GM23338 (cell line): ENCODE measurements at regions not wholly inside any gene's neighbourhood (a gene's known extent, or its start where the extent isn't known, plus 50 kb on each side); places are given as distances from the start of the nearest gene placed in this dataset.

Experiments
- ATAC-seq: fragments of 200-7000 bp; cut with Tn5 transposase; 3 replicates; pipeline ENCODE4 v1.9.1; 2020
- DNase-seq: peaks from one replicate; pipeline ENCODE4 v3.0.0-alpha.2; 2015; ENCODE audit warnings: low spot score
- H2AFZ ChIP-seq: fragments of 200-600 bp; sonication (generic); 2 replicates; pipeline ENCODE4 v1.8.0; 2016; ENCODE audit warnings: antibody characterized with exemption, mild to moderate bottlenecking, moderate library complexity
- H3F3A ChIP-seq: fragments of 200-600 bp; sonication (generic); replicated peaks from 2 replicates; pipeline ENCODE4 v1.8.0; 2017; ENCODE audit warnings: antibody characterized with exemption, mixed run types, low read depth
- H3K27ac ChIP-seq: fragments of 200-600 bp; sonication (generic); 2 replicates; pipeline ENCODE4 v1.6.1; 2016; ENCODE audit warnings: low read depth
- H3K27me3 ChIP-seq: fragments of 200-600 bp; sonication (generic); 2 replicates; pipeline ENCODE4 v1.8.0; 2016; ENCODE audit warnings: mild to moderate bottlenecking, mixed run types, moderate library complexity; ENCODE audit not compliant: insufficient read depth
- H3K36me3 ChIP-seq: fragments of 200-600 bp; sonication (generic); 2 replicates; pipeline ENCODE4 v1.8.0; 2016; ENCODE audit warnings: mild to moderate bottlenecking; ENCODE audit not compliant: insufficient read depth
- H3K4me1 ChIP-seq: fragments of 200-600 bp; sonication (generic); 2 replicates; pipeline ENCODE4 v1.8.0; 2016; ENCODE audit warnings: mild to moderate bottlenecking, moderate library complexity; ENCODE audit not compliant: insufficient read depth
- H3K4me2 ChIP-seq: fragments of 200-600 bp; sonication (generic); 2 replicates; pipeline ENCODE4 v1.7.1; 2017; ENCODE audit warnings: mixed run types
- H3K4me3 ChIP-seq: fragments of 200-600 bp; sonication (generic); 2 replicates; pipeline ENCODE4 v1.6.1; 2016; ENCODE audit warnings: mixed run types
- H3K79me2 ChIP-seq: fragments of 200-600 bp; sonication (generic); replicated peaks from 2 replicates; pipeline ENCODE4 v1.8.0; 2017; ENCODE audit warnings: mild to moderate bottlenecking; ENCODE audit not compliant: insufficient read depth
- H3K9me2 ChIP-seq: fragments of 200-600 bp; sonication (generic); 2 replicates; pipeline ENCODE4 v1.8.0; 2017; ENCODE audit not compliant: insufficient read depth
- H4K20me1 ChIP-seq: fragments of 200-600 bp; sonication (generic); replicated peaks from 2 replicates; pipeline ENCODE4 v1.8.0; 2017; ENCODE audit warnings: mild to moderate bottlenecking; ENCODE audit not compliant: insufficient read depth
- H3K27ac Mint-ChIP-seq: 2 replicates; pipeline ENCODE4 v1.8.0; 2020; ENCODE audit warnings: inconsistent platforms, mild to moderate bottlenecking, moderate library complexity, mixed read lengths
- H3K27me3 Mint-ChIP-seq: 3 replicates; pipeline ENCODE4 v1.8.0; 2022; ENCODE audit warnings: low read depth, mild to moderate bottlenecking, moderate library complexity, mixed read lengths, inconsistent platforms; ENCODE audit not compliant: insufficient read depth, poor library complexity
- H3K36me3 Mint-ChIP-seq: 3 replicates; pipeline ENCODE4 v1.8.0; 2021; ENCODE audit warnings: low read depth, mild to moderate bottlenecking, inconsistent platforms, moderate library complexity, mixed read lengths
- H3K4me1 Mint-ChIP-seq: 3 replicates; pipeline ENCODE4 v1.8.0; 2020; ENCODE audit warnings: mild to moderate bottlenecking, inconsistent platforms, mixed read lengths
- H3K4me3 Mint-ChIP-seq: 3 replicates; pipeline ENCODE4 v1.8.0; 2021; ENCODE audit warnings: moderate library complexity, mild to moderate bottlenecking, inconsistent platforms, mixed read lengths
- H3K9me3 Mint-ChIP-seq: 3 replicates; pipeline ENCODE4 v1.8.0; 2020; ENCODE audit warnings: moderate library complexity, mild to moderate bottlenecking, inconsistent platforms, mixed read lengths
- CREB1 ChIP-seq: fragments of 250-450 bp; sonication (Bioruptor Pico); IDR thresholded peaks from 2 replicates; pipeline ENCODE4 v1.5.0; 2020; ENCODE audit warnings: low read depth, mild to moderate bottlenecking, moderate library complexity
- CTCF ChIP-seq, 2 experiments: fragments of 200-600 bp in 1 of 2; sonication (generic) in 1 of 2; conservative IDR thresholded peaks; 2 replicates each; pipeline versions ENCODE4 v1.5.1 to v1.6.1; 2016 to 2017; ENCODE audit warnings: antibody characterized with exemption in 2 of 2, low read depth in 2 of 2, mild to moderate bottlenecking in 2 of 2, moderate library complexity in 1 of 2
- ETS1 ChIP-seq: IDR thresholded peaks from 2 replicates; pipeline ENCODE4 v1.6.1; 2016; ENCODE audit warnings: antibody characterized with exemption
- EZH2 ChIP-seq: fragments of 200-600 bp; sonication (generic); IDR thresholded peaks from one replicate; pipeline ENCODE4 v1.8.0; 2017; ENCODE audit warnings: antibody characterized with exemption, mild to moderate bottlenecking, low read depth; ENCODE audit not compliant: unreplicated experiment
- EZH2phosphoT487 ChIP-seq: fragments of 200-600 bp; sonication (generic); IDR thresholded peaks from one replicate; pipeline ENCODE4 v1.8.1; 2018; ENCODE audit warnings: antibody characterized with exemption; ENCODE audit not compliant: unreplicated experiment
- JUNB ChIP-seq: IDR thresholded peaks from one replicate; pipeline ENCODE4 v1.6.1; 2016; ENCODE audit warnings: antibody characterized with exemption; ENCODE audit not compliant: unreplicated experiment
- NANOG ChIP-seq: IDR thresholded peaks from 2 replicates; pipeline ENCODE4 v1.6.1; 2016; ENCODE audit warnings: antibody characterized with exemption, borderline replicate concordance
- POLR2AphosphoS5 ChIP-seq: IDR thresholded peaks from 2 replicates; pipeline ENCODE4 v1.6.1; 2016; ENCODE audit warnings: antibody characterized with exemption, low read depth
- REST ChIP-seq: IDR thresholded peaks from one replicate; pipeline ENCODE4 v1.6.1; 2018; ENCODE audit warnings: antibody characterized with exemption; ENCODE audit not compliant: unreplicated experiment
- STAT1 ChIP-seq: IDR thresholded peaks from one replicate; pipeline ENCODE4 v1.6.1; 2016; ENCODE audit warnings: antibody characterized with exemption; ENCODE audit not compliant: unreplicated experiment
- ZNF114 ChIP-seq: fragments of 250-450 bp; sonication (Bioruptor Pico); IDR thresholded peaks from 2 replicates; pipeline ENCODE4 v1.5.0; 2020; ENCODE audit warnings: mild to moderate bottlenecking, moderate library complexity
- ZNF331 ChIP-seq: fragments of 250-450 bp; sonication (Bioruptor Pico); IDR thresholded peaks from 2 replicates; pipeline ENCODE4 v1.5.0; 2020; ENCODE audit warnings: low read depth, mild to moderate bottlenecking, moderate library complexity
- TF ChIP-seq, protein P1 (sequence below): fragments of 250-450 bp; sonication (Bioruptor Pico); IDR thresholded peaks from 2 replicates; pipeline ENCODE4 v1.5.0; 2020; ENCODE audit warnings: mild to moderate bottlenecking, moderate library complexity

- H3K4me3 ChIP-seq: no peak overlapping the region
- no peaks in the 10 kb centered on the region for H3K9me2 ChIP-seq
- no peak overlapping the region for H3K4me3 Mint-ChIP-seq
- H3K79me2 ChIP-seq: no peaks in the 10 kb centered on the region
- no peak for ATAC-seq
- no peak overlapping the region for H2AFZ ChIP-seq
- H3K4me1 ChIP-seq: no peaks in the 10 kb centered on the region
- no peaks in the 10 kb centered on the region for H4K20me1 ChIP-seq
- H3K36me3 ChIP-seq: no peaks in the 10 kb centered on the region
- H3K4me1 Mint-ChIP-seq: peaks cover 5% of the 10 kb centered on the region; the same call in 2 of the 3 replicates
- TF ChIP-seq CREB1 (CRISPR knock-in tag) (no peak), ETS1 (no peak), ZNF114 (CRISPR knock-in tag) (no peak), ZNF331 (CRISPR knock-in tag) (no peak), REST (no peak), NANOG (no peak), CTCF (conservative IDR thresholded peaks at IDR 0.05; ENCODE audit: low read depth in 2 of 2) (no peak), EZH2phosphoT487 (no peak), EZH2 (no peak), POLR2AphosphoS5 (no peak), STAT1 (no peak), JUNB (no peak)
- TF ChIP-seq, protein P1, sequence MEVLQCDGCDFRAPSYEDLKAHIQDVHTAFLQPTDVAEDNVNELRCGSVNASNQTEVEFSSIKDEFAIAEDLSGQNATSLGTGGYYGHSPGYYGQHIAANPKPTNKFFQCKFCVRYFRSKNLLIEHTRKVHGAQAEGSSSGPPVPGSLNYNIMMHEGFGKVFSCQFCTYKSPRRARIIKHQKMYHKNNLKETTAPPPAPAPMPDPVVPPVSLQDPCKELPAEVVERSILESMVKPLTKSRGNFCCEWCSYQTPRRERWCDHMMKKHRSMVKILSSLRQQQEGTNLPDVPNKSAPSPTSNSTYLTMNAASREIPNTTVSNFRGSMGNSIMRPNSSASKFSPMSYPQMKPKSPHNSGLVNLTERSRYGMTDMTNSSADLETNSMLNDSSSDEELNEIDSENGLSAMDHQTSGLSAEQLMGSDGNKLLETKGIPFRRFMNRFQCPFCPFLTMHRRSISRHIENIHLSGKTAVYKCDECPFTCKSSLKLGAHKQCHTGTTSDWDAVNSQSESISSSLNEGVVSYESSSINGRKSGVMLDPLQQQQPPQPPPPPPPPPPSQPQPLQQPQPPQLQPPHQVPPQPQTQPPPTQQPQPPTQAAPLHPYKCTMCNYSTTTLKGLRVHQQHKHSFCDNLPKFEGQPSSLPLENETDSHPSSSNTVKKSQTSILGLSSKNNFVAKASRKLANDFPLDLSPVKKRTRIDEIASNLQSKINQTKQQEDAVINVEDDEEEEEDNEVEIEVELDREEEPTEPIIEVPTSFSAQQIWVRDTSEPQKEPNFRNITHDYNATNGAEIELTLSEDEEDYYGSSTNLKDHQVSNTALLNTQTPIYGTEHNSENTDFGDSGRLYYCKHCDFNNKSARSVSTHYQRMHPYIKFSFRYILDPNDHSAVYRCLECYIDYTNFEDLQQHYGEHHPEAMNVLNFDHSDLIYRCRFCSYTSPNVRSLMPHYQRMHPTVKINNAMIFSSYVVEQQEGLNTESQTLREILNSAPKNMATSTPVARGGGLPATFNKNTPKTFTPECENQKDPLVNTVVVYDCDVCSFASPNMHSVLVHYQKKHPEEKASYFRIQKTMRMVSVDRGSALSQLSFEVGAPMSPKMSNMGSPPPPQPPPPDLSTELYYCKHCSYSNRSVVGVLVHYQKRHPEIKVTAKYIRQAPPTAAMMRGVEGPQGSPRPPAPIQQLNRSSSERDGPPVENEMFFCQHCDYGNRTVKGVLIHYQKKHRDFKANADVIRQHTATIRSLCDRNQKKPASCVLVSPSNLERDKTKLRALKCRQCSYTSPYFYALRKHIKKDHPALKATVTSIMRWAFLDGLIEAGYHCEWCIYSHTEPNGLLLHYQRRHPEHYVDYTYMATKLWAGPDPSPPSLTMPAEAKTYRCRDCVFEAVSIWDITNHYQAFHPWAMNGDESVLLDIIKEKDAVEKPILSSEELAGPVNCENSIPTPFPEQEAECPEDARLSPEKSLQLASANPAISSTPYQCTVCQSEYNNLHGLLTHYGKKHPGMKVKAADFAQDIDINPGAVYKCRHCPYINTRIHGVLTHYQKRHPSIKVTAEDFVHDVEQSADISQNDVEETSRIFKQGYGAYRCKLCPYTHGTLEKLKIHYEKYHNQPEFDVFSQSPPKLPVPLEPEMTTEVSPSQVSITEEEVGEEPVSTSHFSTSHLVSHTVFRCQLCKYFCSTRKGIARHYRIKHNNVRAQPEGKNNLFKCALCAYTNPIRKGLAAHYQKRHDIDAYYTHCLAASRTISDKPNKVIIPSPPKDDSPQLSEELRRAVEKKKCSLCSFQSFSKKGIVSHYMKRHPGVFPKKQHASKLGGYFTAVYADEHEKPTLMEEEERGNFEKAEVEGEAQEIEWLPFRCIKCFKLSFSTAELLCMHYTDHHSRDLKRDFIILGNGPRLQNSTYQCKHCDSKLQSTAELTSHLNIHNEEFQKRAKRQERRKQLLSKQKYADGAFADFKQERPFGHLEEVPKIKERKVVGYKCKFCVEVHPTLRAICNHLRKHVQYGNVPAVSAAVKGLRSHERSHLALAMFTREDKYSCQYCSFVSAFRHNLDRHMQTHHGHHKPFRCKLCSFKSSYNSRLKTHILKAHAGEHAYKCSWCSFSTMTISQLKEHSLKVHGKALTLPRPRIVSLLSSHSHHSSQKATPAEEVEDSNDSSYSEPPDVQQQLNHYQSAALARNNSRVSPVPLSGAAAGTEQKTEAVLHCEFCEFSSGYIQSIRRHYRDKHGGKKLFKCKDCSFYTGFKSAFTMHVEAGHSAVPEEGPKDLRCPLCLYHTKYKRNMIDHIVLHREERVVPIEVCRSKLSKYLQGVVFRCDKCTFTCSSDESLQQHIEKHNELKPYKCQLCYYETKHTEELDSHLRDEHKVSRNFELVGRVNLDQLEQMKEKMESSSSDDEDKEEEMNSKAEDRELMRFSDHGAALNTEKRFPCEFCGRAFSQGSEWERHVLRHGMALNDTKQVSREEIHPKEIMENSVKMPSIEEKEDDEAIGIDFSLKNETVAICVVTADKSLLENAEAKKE (CRISPR knock-in tag): no peak
- H3K36me3 Mint-ChIP-seq: no peaks in the 10 kb centered on the region
- no peak overlapping the region for H3K27ac Mint-ChIP-seq
- no peaks in the 10 kb centered on the region; the same call in 2 of the 3 replicates for H3K9me3 Mint-ChIP-seq
- no peak for DNase-seq
- no peak overlapping the region for H3K27ac ChIP-seq
- H3K27me3 Mint-ChIP-seq: no peaks in the 10 kb centered on the region
- H3F3A ChIP-seq: no peaks in the 10 kb centered on the region
- no peaks in the 10 kb centered on the region for H3K27me3 ChIP-seq
- no peak overlapping the region for H3K4me2 ChIP-seq
Measured at GRCh38 chr16:63938661-63939060, 1183.2 kb downstream of the CDH11 start.
